Nephron progenitor cell (in vitro differentiated cells): ENCODE measurements at regions not wholly inside any gene's neighbourhood (a gene's known extent, or its start where the extent isn't known, plus 50 kb on each side); places are given as distances from the start of the nearest gene placed in this dataset.

Source experiments
- DNase-seq: peaks from one replicate; pipeline ENCODE4 v3.0.0; 2021
- H3K27ac Mint-ChIP-seq: 2 replicates; pipeline ENCODE4 v1.8.0; 2021; ENCODE audit warnings: mild to moderate bottlenecking, moderate library complexity, mixed read lengths
- H3K27me3 Mint-ChIP-seq: 2 replicates; pipeline ENCODE4 v1.8.0; 2021; ENCODE audit warnings: mild to moderate bottlenecking, low read depth, mixed read lengths; ENCODE audit not compliant: poor library complexity
- H3K36me3 Mint-ChIP-seq: 2 replicates; pipeline ENCODE4 v1.8.0; 2021; ENCODE audit warnings: low read depth, mixed read lengths
- H3K4me1 Mint-ChIP-seq: 2 replicates; pipeline ENCODE4 v1.8.0; 2021; ENCODE audit warnings: mixed read lengths
- H3K4me3 Mint-ChIP-seq: 2 replicates; pipeline ENCODE4 v1.8.0; 2021; ENCODE audit warnings: mild to moderate bottlenecking, moderate library complexity, mixed read lengths
- H3K9me3 Mint-ChIP-seq: 2 replicates; pipeline ENCODE4 v1.8.0; 2021; ENCODE audit warnings: mild to moderate bottlenecking, moderate library complexity, mixed read lengths
- TF ChIP-seq, protein P1 (sequence below): fragments of 200-600 bp; sonication (generic); IDR thresholded peaks from 2 replicates; pipeline ENCODE4 v1.5.0; 2021; ENCODE audit warnings: antibody characterized with exemption

DNA sequence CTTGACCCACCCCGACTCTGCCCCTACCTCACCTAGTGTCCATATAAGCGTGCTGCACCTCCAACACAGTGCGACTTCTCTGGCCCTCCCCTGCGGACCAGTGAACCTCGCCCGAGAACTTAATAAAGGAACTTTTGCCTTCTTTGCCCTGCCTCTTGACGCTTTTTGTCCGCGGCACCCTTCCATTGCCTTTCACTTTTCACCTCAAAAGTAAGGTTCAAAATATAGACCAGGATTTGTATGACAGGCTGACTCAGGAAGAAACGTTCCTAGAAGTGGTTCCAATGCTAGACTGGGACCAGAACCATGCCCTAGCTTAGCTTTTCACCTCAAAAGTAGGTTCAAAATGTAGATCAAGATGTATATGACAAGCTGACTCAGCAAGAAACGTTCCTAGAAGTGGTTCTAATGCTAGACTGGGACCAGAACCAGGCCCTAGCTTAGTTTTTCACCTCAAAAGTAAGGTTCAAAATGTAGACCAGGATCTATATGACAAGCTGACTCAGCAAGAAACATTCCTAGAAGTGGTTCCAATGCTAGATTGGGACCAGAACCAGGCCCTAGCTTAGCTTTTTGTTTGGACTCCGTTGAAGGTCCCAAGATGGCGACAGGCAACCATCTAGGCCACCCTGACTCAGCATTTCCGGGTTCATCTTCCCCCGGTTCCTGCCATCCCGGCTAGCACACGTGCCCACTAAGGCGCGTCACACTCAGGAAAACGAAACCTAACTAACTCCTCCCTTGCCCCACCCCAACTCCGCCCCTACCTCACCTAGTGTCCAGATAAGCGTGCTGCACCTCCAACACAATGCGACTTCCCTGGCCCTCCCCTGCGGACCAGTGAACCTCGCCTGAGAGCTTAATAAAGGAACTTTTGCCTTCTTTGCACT is 51.0 kb upstream of the TMEM97 start:
- peaks cover 5% of the 10 kb centered on the region for H3K27me3 Mint-ChIP-seq
- H3K36me3 Mint-ChIP-seq: peaks cover 5% of the 10 kb centered on the region
- peaks cover 54% of the 10 kb centered on the region for H3K9me3 Mint-ChIP-seq
- no peak overlapping the region for H3K4me3 Mint-ChIP-seq
- TF ChIP-seq, protein P1, sequence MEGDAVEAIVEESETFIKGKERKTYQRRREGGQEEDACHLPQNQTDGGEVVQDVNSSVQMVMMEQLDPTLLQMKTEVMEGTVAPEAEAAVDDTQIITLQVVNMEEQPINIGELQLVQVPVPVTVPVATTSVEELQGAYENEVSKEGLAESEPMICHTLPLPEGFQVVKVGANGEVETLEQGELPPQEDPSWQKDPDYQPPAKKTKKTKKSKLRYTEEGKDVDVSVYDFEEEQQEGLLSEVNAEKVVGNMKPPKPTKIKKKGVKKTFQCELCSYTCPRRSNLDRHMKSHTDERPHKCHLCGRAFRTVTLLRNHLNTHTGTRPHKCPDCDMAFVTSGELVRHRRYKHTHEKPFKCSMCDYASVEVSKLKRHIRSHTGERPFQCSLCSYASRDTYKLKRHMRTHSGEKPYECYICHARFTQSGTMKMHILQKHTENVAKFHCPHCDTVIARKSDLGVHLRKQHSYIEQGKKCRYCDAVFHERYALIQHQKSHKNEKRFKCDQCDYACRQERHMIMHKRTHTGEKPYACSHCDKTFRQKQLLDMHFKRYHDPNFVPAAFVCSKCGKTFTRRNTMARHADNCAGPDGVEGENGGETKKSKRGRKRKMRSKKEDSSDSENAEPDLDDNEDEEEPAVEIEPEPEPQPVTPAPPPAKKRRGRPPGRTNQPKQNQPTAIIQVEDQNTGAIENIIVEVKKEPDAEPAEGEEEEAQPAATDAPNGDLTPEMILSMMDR: no peak
- no peak overlapping the region for H3K27ac Mint-ChIP-seq
- DNase-seq: no peak
- H3K4me1 Mint-ChIP-seq: no peaks in the 10 kb centered on the region

DNA sequence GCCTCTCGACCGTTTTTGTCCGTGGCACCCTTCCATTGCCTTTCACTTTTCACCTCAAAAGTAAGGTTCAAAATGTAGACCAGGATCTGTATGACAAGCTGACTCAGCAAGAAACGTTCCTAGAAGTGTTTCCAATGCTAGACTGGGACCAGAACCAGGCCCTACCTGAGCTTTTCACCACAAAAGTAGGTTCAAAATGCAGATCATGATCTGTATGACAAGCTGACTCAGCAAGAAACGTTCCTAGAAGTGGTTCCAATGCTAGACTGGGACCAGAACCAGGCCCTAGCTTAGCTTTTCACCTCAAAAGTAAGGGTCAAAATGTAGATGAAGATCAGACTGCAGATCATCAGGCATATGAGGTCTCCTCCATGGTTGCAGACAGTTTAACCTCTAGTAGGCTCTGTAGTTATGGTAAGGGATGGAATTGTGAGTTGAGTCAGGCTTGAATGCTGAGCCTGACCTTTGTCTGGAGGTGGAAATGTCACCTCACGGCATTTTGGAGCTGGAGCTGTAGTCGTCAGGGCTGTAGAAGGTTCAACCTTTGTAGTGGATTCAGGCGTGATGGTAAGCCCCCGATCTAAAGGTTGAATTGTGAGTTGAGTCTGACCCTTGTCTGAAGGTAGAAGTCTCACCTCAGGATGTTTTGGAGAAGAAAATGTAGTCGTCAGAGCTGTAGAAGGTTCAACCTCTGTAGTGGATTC is 50.2 kb upstream of the TMEM97 start:
- Mint-ChIP-seq H3K36me3 (peaks cover 5% of the 10 kb centered on the region), H3K27ac (no peak overlapping the region), H3K9me3 (peaks cover 46% of the 10 kb centered on the region), H3K27me3 (peaks cover 12% of the 10 kb centered on the region), H3K4me1 (no peaks in the 10 kb centered on the region), H3K4me3 (no peak overlapping the region)
- TF ChIP-seq, protein P1: no peak
- no peak for DNase-seq
